ENCODE measurements at regions not wholly inside any gene's neighbourhood (a gene's known extent, or its start where the extent isn't known, plus 50 kb on each side); places are given as distances from the start of the nearest gene placed in this dataset.

- TF ChIP-seq POLR2A (IDR thresholded peaks at IDR 0.05; ENCODE audit: borderline replicate concordance, extremely low read depth, insufficient read depth, insufficient read length): no peak
- no peak for TF ChIP-seq EZH2phosphoT487 (IDR thresholded peaks at IDR 0.05; ENCODE audit: borderline replicate concordance)
Measured at GRCh38 chr7:96486681-96487080, 164.8 kb upstream of the SLC25A13 start.

All from HCT116 (cell line).